SU-DHL-6 (cell line): ENCODE measurements at regions not wholly inside any gene's neighbourhood (a gene's known extent, or its start where the extent isn't known, plus 50 kb on each side); places are given as distances from the start of the nearest gene placed in this dataset.

Source experiments
- H2AFZ ChIP-seq: fragments of 200-600 bp; sonication (generic); 2 replicates; pipeline ENCODE4 v1.6.1; 2014; ENCODE audit warnings: low read depth, mild to moderate bottlenecking, moderate library complexity, mixed read lengths, antibody characterized with exemption, low read length; ENCODE audit not compliant: severe bottlenecking
- H3F3A ChIP-seq: fragments of 200-600 bp; shearing (Covaris generic); 2 replicates; pipeline ENCODE4 v1.6.0; 2016; ENCODE audit warnings: antibody characterized with exemption, mild to moderate bottlenecking; ENCODE audit not compliant: insufficient read depth
- H3K27ac ChIP-seq: fragments of 200-600 bp; sonication (generic); 2 replicates; pipeline ENCODE4 v1.5.1; 2016; ENCODE audit warnings: low read depth, mild to moderate bottlenecking, low read length, moderate library complexity, mixed read lengths
- H3K27me3 ChIP-seq: fragments of 200-600 bp; sonication (generic), shearing (Covaris generic); 2 replicates; pipeline ENCODE4 v1.6.0; 2014; ENCODE audit warnings: mild to moderate bottlenecking, low read length
- H3K36me3 ChIP-seq: fragments of 200-600 bp; sonication (generic); 2 replicates; pipeline ENCODE4 v1.6.1; 2014; ENCODE audit warnings: mild to moderate bottlenecking, low read length, mixed read lengths
- H3K4me2 ChIP-seq: fragments of 300-600, 200-600 bp; shearing (Covaris generic), sonication (generic); 2 replicates; pipeline ENCODE4 v1.6.0; 2014; ENCODE audit warnings: low read length, low read depth, mild to moderate bottlenecking; ENCODE audit not compliant: poor library complexity, severe bottlenecking
- H3K4me3 ChIP-seq: fragments of 200-600 bp; sonication (generic); 2 replicates; pipeline ENCODE4 v1.5.1; 2014; ENCODE audit warnings: antibody characterized with exemption, low read length, mild to moderate bottlenecking, mixed read lengths; ENCODE audit not compliant: insufficient read depth, poor library complexity, severe bottlenecking
- H3K79me2 ChIP-seq: fragments of 200-600 bp; sonication (generic); 2 replicates; pipeline ENCODE4 v1.6.1; 2014; ENCODE audit warnings: mild to moderate bottlenecking, low read length, moderate library complexity; ENCODE audit not compliant: insufficient read depth
- H3K9ac ChIP-seq: fragments of 200-600 bp; sonication (generic); 2 replicates; pipeline ENCODE4 v1.7.0; 2014; ENCODE audit warnings: mild to moderate bottlenecking, low read length
- H3K9me2 ChIP-seq: fragments of 200-600 bp; sonication (generic); replicated peaks from 2 replicates; pipeline ENCODE4 v1.6.1; 2014; ENCODE audit warnings: low read length; ENCODE audit not compliant: insufficient read depth
- H3K9me3 ChIP-seq: fragments of 200-600 bp; sonication (generic); 2 replicates; pipeline ENCODE4 v1.6.1; 2014; ENCODE audit warnings: low read length, mixed read lengths; ENCODE audit not compliant: insufficient read depth
- H4K20me1 ChIP-seq: fragments of 200-600 bp; sonication (generic); 2 replicates; pipeline ENCODE4 v1.6.1; 2014; ENCODE audit warnings: low read depth, mild to moderate bottlenecking, antibody characterized with exemption, low read length, moderate library complexity, mixed read lengths
- CTCF ChIP-seq: fragments of 200-600 bp; sonication (generic); IDR thresholded peaks from one replicate; pipeline ENCODE4 v1.5.1; 2017; ENCODE audit warnings: antibody characterized with exemption, mild to moderate bottlenecking, low read length, moderate library complexity; ENCODE audit not compliant: insufficient read depth, poor library complexity, severe bottlenecking
- EZH2phosphoT487 ChIP-seq: fragments of 200-600 bp; sonication (generic), shearing (Covaris generic); conservative IDR thresholded peaks from 2 replicates; pipeline ENCODE4 v1.6.1; 2018; ENCODE audit warnings: mild to moderate bottlenecking, antibody characterized with exemption, low read length, moderate library complexity, mixed read lengths

DNA sequence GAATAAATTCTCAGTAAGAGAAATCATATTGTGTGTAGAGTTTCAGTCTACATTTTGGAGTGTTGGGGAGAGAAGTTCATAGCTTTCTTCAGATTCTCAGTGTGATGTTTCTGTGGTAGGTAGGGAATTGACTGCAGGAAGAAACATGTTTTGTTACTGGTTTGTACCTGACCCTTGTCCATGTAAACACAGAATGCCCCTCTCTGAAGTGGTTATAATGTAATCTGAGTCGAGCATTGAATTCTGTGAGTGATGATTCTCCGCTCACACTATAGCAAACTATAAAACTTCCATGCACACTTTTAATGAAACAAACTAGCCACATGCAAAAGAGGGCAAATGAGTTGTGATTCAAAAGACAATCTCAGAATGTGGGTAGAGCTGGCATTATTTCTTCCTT is 433.2 kb downstream of the USP25 start:
- Histone ChIP-seq H4K20me1 (no peaks in the 10 kb centered on the region), H2AFZ (no peak overlapping the region), H3F3A (no peaks in the 10 kb centered on the region), H3K9me3 (no peaks in the 10 kb centered on the region), H3K4me2 (no peak overlapping the region), H3K79me2 (no peaks in the 10 kb centered on the region), H3K36me3 (no peaks in the 10 kb centered on the region), H3K9me2 (no peaks in the 10 kb centered on the region), H3K27me3 (no peaks in the 10 kb centered on the region), H3K9ac (no peak overlapping the region), H3K4me3 (no peak overlapping the region), H3K27ac (no peak overlapping the region)
- TF ChIP-seq CTCF (no peak), EZH2phosphoT487 (no peak)

GRCh38 chr21:16169102-16169511 is 439.3 kb downstream of the USP25 start:
- Histone ChIP-seq H3K9ac (no peak overlapping the region), H3K4me2 (no peak overlapping the region), H3K9me2 (no peaks in the 10 kb centered on the region), H3K27me3 (no peaks in the 10 kb centered on the region), H3K79me2 (no peaks in the 10 kb centered on the region), H3F3A (no peaks in the 10 kb centered on the region), H2AFZ (no peak overlapping the region), H3K4me3 (no peak overlapping the region), H3K9me3 (no peaks in the 10 kb centered on the region), H4K20me1 (no peaks in the 10 kb centered on the region), H3K36me3 (no peaks in the 10 kb centered on the region), H3K27ac (no peak overlapping the region)
- TF ChIP-seq CTCF = no peak
- no peak for TF ChIP-seq EZH2phosphoT487

- no peaks in the 10 kb centered on the region for H4K20me1 ChIP-seq
- no peaks in the 10 kb centered on the region for H3K9me2 ChIP-seq
- no peak overlapping the region for H3K4me3 ChIP-seq
- no peak overlapping the region for H3K27ac ChIP-seq
- no peak overlapping the region for H2AFZ ChIP-seq
- H3K4me2 ChIP-seq = no peak overlapping the region
- no peaks in the 10 kb centered on the region for H3K9me3 ChIP-seq
- TF ChIP-seq CTCF (no peak), EZH2phosphoT487 (no peak)
- no peaks in the 10 kb centered on the region for H3K79me2 ChIP-seq
- no peaks in the 10 kb centered on the region for H3K36me3 ChIP-seq
- H3F3A ChIP-seq = no peaks in the 10 kb centered on the region
- H3K27me3 ChIP-seq = no peaks in the 10 kb centered on the region
- no peak overlapping the region for H3K9ac ChIP-seq
These were observed 440.0 kb downstream of the USP25 start for GRCh38 chr21:16169779-16170178.

- Histone ChIP-seq H3K27me3 (no peaks in the 10 kb centered on the region), H3K9me2 (no peaks in the 10 kb centered on the region), H3K4me2 (no peak overlapping the region), H3K9me3 (no peaks in the 10 kb centered on the region), H3K9ac (no peak overlapping the region), H2AFZ (no peak overlapping the region), H3K4me3 (no peak overlapping the region), H3K27ac (no peak overlapping the region), H4K20me1 (no peaks in the 10 kb centered on the region), H3K79me2 (no peaks in the 10 kb centered on the region), H3F3A (no peaks in the 10 kb centered on the region), H3K36me3 (no peaks in the 10 kb centered on the region)
- TF ChIP-seq CTCF = no peak
- TF ChIP-seq EZH2phosphoT487 = no peak
These were observed 446.8 kb downstream of the USP25 start for GRCh38 chr21:16176570-16176969.
